Activated CD4-positive, alpha-beta T cell treated with anti-CD3 and anti-CD28 coated beads, Interleukin-2, amount 10 ng/mL, durations not matched to agents 24 days and 14 days (primary cell): ENCODE measurements at regions not wholly inside any gene's neighbourhood (a gene's known extent, or its start where the extent isn't known, plus 50 kb on each side); places are given as distances from the start of the nearest gene placed in this dataset.
A peak's percentile ranks its signal among the peaks of the same experiment; 100 is the strongest.

Experiments used
- DNase-seq: peaks from one replicate; pipeline ENCODE4 v3.0.0; 2022
- H3K27ac Mint-ChIP-seq: one replicate; pipeline ENCODE4 v1.8.0; 2022; ENCODE audit warnings: mild to moderate bottlenecking, mixed read lengths
- H3K27me3 Mint-ChIP-seq: one replicate; pipeline ENCODE4 v1.8.0; 2022; ENCODE audit warnings: mixed read lengths
- H3K36me3 Mint-ChIP-seq: one replicate; pipeline ENCODE4 v1.8.0; 2022; ENCODE audit warnings: low read depth, mild to moderate bottlenecking, mixed read lengths
- H3K4me1 Mint-ChIP-seq: one replicate; pipeline ENCODE4 v1.8.0; 2021; ENCODE audit warnings: mixed read lengths
- H3K4me3 Mint-ChIP-seq: one replicate; pipeline ENCODE4 v1.8.0; 2022; ENCODE audit warnings: mild to moderate bottlenecking, moderate library complexity, mixed read lengths
- H3K9me3 Mint-ChIP-seq: one replicate; pipeline ENCODE4 v1.8.0; 2021; ENCODE audit warnings: mixed read lengths
- intact Hi-C: fragments of 100-400 bp; cut with micrococcal nuclease; formaldehyde crosslinking; loops from one replicate; pipeline ENCODE4 v1.15.1; 2023

GRCh38 chr16:80033783-80034468 lies 433.4 kb upstream of the MAF start:
- H3K27ac Mint-ChIP-seq = no peak overlapping the region
- H3K4me1 Mint-ChIP-seq = no peaks in the 10 kb centered on the region
- intact Hi-C loops = no loop called here
- peaks cover 2% of the 10 kb centered on the region for H3K27me3 Mint-ChIP-seq
- H3K4me3 Mint-ChIP-seq = no peak overlapping the region
- no peaks in the 10 kb centered on the region for H3K36me3 Mint-ChIP-seq
- no peak for DNase-seq
- H3K9me3 Mint-ChIP-seq = peaks cover 7% of the 10 kb centered on the region

- Mint-ChIP-seq H3K27me3 (peaks cover 1% of the 10 kb centered on the region), H3K36me3 (no peaks in the 10 kb centered on the region), H3K9me3 (peaks cover 7% of the 10 kb centered on the region), H3K27ac (no peak overlapping the region), H3K4me1 (peaks cover 9% of the 10 kb centered on the region), H3K4me3 (no peak overlapping the region)
- no peak for DNase-seq
- intact Hi-C loops = no loop called here
Observed at GRCh38 chr16:80029761-80030481, 429.4 kb upstream of the MAF start.

- Mint-ChIP-seq H3K27ac (no peak overlapping the region), H3K36me3 (no peaks in the 10 kb centered on the region)
- intact Hi-C loops = no loop called here
Observed at GRCh38 chr16:80029381-80029630, 428.8 kb upstream of the MAF start.

GRCh38 chr16:80028581-80029380 lies 428.2 kb upstream of the MAF start:
- no peak overlapping the region for H3K27ac Mint-ChIP-seq

More at GRCh38 chr16:80029381-80029630, 428.8 kb upstream of the MAF start:
- Mint-ChIP-seq H3K4me1 (peaks cover 9% of the 10 kb centered on the region), H3K4me3 (no peak overlapping the region), H3K27me3 (peaks cover 1% of the 10 kb centered on the region), H3K9me3 (peaks cover 7% of the 10 kb centered on the region)
- DNase-seq = no peak

GRCh38 chr16:80027007-80027965 lies 426.7 kb upstream of the MAF start:
- Mint-ChIP-seq H3K27ac (no peak overlapping the region), H3K4me3 (peak overlapping the region; percentile 56)
- intact Hi-C loops = no loop called here

More at GRCh38 chr16:80028581-80029380, 428.2 kb upstream of the MAF start:
- Mint-ChIP-seq H3K27me3 (peaks cover 1% of the 10 kb centered on the region), H3K4me1 (peaks cover 9% of the 10 kb centered on the region), H3K36me3 (no peaks in the 10 kb centered on the region), H3K9me3 (peaks cover 3% of the 10 kb centered on the region), H3K4me3 (no peak overlapping the region)
- DNase-seq = no peak
- intact Hi-C loops = no loop called here

GRCh38 chr16:80025236-80025635 lies 424.7 kb upstream of the MAF start:
- H3K4me3 Mint-ChIP-seq = no peak overlapping the region
- peaks cover 9% of the 10 kb centered on the region for H3K4me1 Mint-ChIP-seq
- peaks cover 1% of the 10 kb centered on the region for H3K27me3 Mint-ChIP-seq
- DNase-seq = no peak
- H3K36me3 Mint-ChIP-seq = no peaks in the 10 kb centered on the region
- intact Hi-C loops = no loop called here
- H3K9me3 Mint-ChIP-seq = no peaks in the 10 kb centered on the region
- H3K27ac Mint-ChIP-seq = no peak overlapping the region

More at GRCh38 chr16:80027007-80027965, 426.7 kb upstream of the MAF start:
- Mint-ChIP-seq H3K27me3 (peaks cover 1% of the 10 kb centered on the region), H3K36me3 (no peaks in the 10 kb centered on the region), H3K9me3 (no peaks in the 10 kb centered on the region), H3K4me1 (peaks cover 9% of the 10 kb centered on the region)
- peak; percentile 78 for DNase-seq

- Mint-ChIP-seq H3K27me3 (peaks cover 1% of the 10 kb centered on the region), H3K36me3 (no peaks in the 10 kb centered on the region), H3K4me1 (peaks cover 9% of the 10 kb centered on the region), H3K9me3 (peaks cover 3% of the 10 kb centered on the region), H3K4me3 (no peak overlapping the region), H3K27ac (no peak overlapping the region)
- intact Hi-C loops = no loop called here
- DNase-seq = no peak
Observed at GRCh38 chr16:80024443-80024842, 423.9 kb upstream of the MAF start.

- Mint-ChIP-seq H3K4me1 (peaks cover 9% of the 10 kb centered on the region), H3K9me3 (peaks cover 6% of the 10 kb centered on the region), H3K36me3 (no peaks in the 10 kb centered on the region), H3K27ac (no peak overlapping the region), H3K4me3 (no peak overlapping the region), H3K27me3 (peaks cover 1% of the 10 kb centered on the region)
- DNase-seq = no peak
- intact Hi-C loops = no loop called here
Observed at GRCh38 chr16:80023865-80024264, 423.3 kb upstream of the MAF start.

GRCh38 chr16:80019395-80019794 lies 418.9 kb upstream of the MAF start:
- no peak overlapping the region for H3K4me3 Mint-ChIP-seq
- no peak for DNase-seq
- H3K36me3 Mint-ChIP-seq = no peaks in the 10 kb centered on the region

GRCh38 chr16:80018466-80018865 lies 417.9 kb upstream of the MAF start:
- no peaks in the 10 kb centered on the region for H3K36me3 Mint-ChIP-seq
- H3K27me3 Mint-ChIP-seq = no peaks in the 10 kb centered on the region
- H3K4me3 Mint-ChIP-seq = no peak overlapping the region
- no peaks in the 10 kb centered on the region for H3K4me1 Mint-ChIP-seq
- peaks cover 10% of the 10 kb centered on the region for H3K9me3 Mint-ChIP-seq
- H3K27ac Mint-ChIP-seq = no peak overlapping the region
- intact Hi-C loops = no loop called here
- no peak for DNase-seq

More at GRCh38 chr16:80019395-80019794, 418.9 kb upstream of the MAF start:
- no peak overlapping the region for H3K27ac Mint-ChIP-seq
- H3K4me1 Mint-ChIP-seq = no peaks in the 10 kb centered on the region
- H3K27me3 Mint-ChIP-seq = no peaks in the 10 kb centered on the region
- intact Hi-C loops = no loop called here
- peaks cover 10% of the 10 kb centered on the region for H3K9me3 Mint-ChIP-seq

GRCh38 chr16:80016731-80017326 lies 416.3 kb upstream of the MAF start:
- Mint-ChIP-seq H3K27ac (no peak overlapping the region), H3K4me3 (no peak overlapping the region), H3K36me3 (no peaks in the 10 kb centered on the region), H3K4me1 (no peaks in the 10 kb centered on the region), H3K27me3 (no peaks in the 10 kb centered on the region), H3K9me3 (peaks cover 10% of the 10 kb centered on the region)
- no peak for DNase-seq
- intact Hi-C loops = no loop called here

- no peaks in the 10 kb centered on the region for H3K27me3 Mint-ChIP-seq
- no peak for DNase-seq
- H3K36me3 Mint-ChIP-seq = no peaks in the 10 kb centered on the region
- intact Hi-C loops = no loop called here
- H3K9me3 Mint-ChIP-seq = peaks cover 10% of the 10 kb centered on the region
- no peak overlapping the region for H3K27ac Mint-ChIP-seq
- no peaks in the 10 kb centered on the region for H3K4me1 Mint-ChIP-seq
- H3K4me3 Mint-ChIP-seq = no peak overlapping the region
Observed at GRCh38 chr16:80015566-80015965, 415.0 kb upstream of the MAF start.
